Esophagus mucosa (tissue), 1 donor: ENCODE measurements at regions not wholly inside any gene's neighbourhood (a gene's known extent, or its start where the extent isn't known, plus 50 kb on each side); places are given as distances from the start of the nearest gene placed in this dataset.

Experiments
- ATAC-seq: fragments of 200-7000 bp; cut with Tn5 transposase; one replicate; pipeline ENCODE4 v1.9.1; 2020
- donor health status: DM: yes; HTN: yes; CAD: no.

GRCh38 chr19:28878862-28879566 lies 333.9 kb downstream of the UQCRFS1 start:
- ATAC-seq = peak; percentile 32

- no peak for ATAC-seq
Observed at GRCh38 chr19:28876609-28877123, 336.3 kb downstream of the UQCRFS1 start.

- ATAC-seq = no peak
Observed at GRCh38 chr19:28874742-28875141, 338.2 kb downstream of the UQCRFS1 start.

- ATAC-seq = no peak
Observed at GRCh38 chr19:28873301-28873700, 339.6 kb downstream of the UQCRFS1 start.

GRCh38 chr19:28871099-28871725 lies 341.7 kb downstream of the UQCRFS1 start:
- ATAC-seq = peak; percentile 33

GRCh38 chr19:28869459-28869858 lies 343.5 kb downstream of the UQCRFS1 start:
- no peak for ATAC-seq

GRCh38 chr19:28868836-28869235 lies 344.1 kb downstream of the UQCRFS1 start:
- ATAC-seq = no peak

GRCh38 chr19:28867978-28868377 lies 345.0 kb downstream of the UQCRFS1 start:
- ATAC-seq = no peak

- ATAC-seq = no peak
Observed at GRCh38 chr19:28864577-28865042, 348.3 kb downstream of the UQCRFS1 start.

- ATAC-seq = no peak
Observed at GRCh38 chr19:28864024-28864503, 348.9 kb downstream of the UQCRFS1 start.

- ATAC-seq = no peak
Observed at GRCh38 chr19:28862238-28862637, 350.7 kb downstream of the UQCRFS1 start.

GRCh38 chr19:28859811-28860210 lies 353.1 kb downstream of the UQCRFS1 start:
- ATAC-seq = no peak

- ATAC-seq = no peak
Observed at GRCh38 chr19:28858933-28859332, 354.0 kb downstream of the UQCRFS1 start.

- no peak for ATAC-seq
Observed at GRCh38 chr19:28857967-28858366, 355.0 kb downstream of the UQCRFS1 start.

GRCh38 chr19:28855216-28855615 lies 357.7 kb downstream of the UQCRFS1 start:
- ATAC-seq = no peak

GRCh38 chr19:28847468-28847867 lies 365.5 kb downstream of the UQCRFS1 start:
- no peak for ATAC-seq

GRCh38 chr19:28846094-28846812 lies 366.7 kb downstream of the UQCRFS1 start:
- no peak for ATAC-seq

- no peak for ATAC-seq
Observed at GRCh38 chr19:28843761-28844492, 369.0 kb downstream of the UQCRFS1 start.

GRCh38 chr19:28841531-28841930 lies 371.4 kb downstream of the UQCRFS1 start:
- ATAC-seq = no peak

- no peak for ATAC-seq
Observed at GRCh38 chr19:28840891-28841290, 372.1 kb downstream of the UQCRFS1 start.

GRCh38 chr19:28839455-28839854 lies 373.5 kb downstream of the UQCRFS1 start:
- ATAC-seq = no peak

GRCh38 chr19:28838909-28839308 lies 374.0 kb downstream of the UQCRFS1 start:
- no peak for ATAC-seq

GRCh38 chr19:28836421-28836820 lies 376.5 kb downstream of the UQCRFS1 start:
- no peak for ATAC-seq
